ENCODE measurements at regions not wholly inside any gene's neighbourhood (a gene's known extent, or its start where the extent isn't known, plus 50 kb on each side); places are given as distances from the start of the nearest gene placed in this dataset.

GRCh38 chr15:35627696-35628095, 81.7 kb upstream of the DPH6 start:
- H3K9ac ChIP-seq (ENCODE audit: low read length), result no peak overlapping the region
- ATAC-seq (no peak), DNase-seq (ENCODE audit: low read depth, low spot score) (no peak)
- ChIA-PET CTCF (no interaction called here), RAD21 (ENCODE audit: low non-redundant PET in 1 of 2, low total read pairs in 2 of 2, uncharacterized antibody in 2 of 2, unreplicated experiment in 2 of 2) (no interaction called here), POLR2A (no interaction called here)
- H3K4me3 ChIP-seq (replicated peaks in 1 of 2; ENCODE audit: low read depth in 1 of 2, low read length in 2 of 2), result no peak overlapping the region
- BruUV-seq (replicated peaks), result no TSS peak
- intact Hi-C loops (cut with micrococcal nuclease), result no loop called here
- H3K9me2 ChIP-seq (ENCODE audit: insufficient read depth), result no peaks in the 10 kb centered on the region
- no peaks in the 10 kb centered on the region for H3K36me3 ChIP-seq (ENCODE audit: control insufficient read depth in 1 of 2, insufficient read depth in 2 of 2, low read length in 2 of 2)
- no peak overlapping the region for H2AFZ ChIP-seq (ENCODE audit: low read depth, low read length, poor library complexity, severe bottlenecking)
- no peaks in the 10 kb centered on the region for H3K9me3 ChIP-seq (ENCODE audit: control insufficient read depth in 1 of 2, insufficient read depth in 1 of 2, low read depth in 1 of 2, low read length in 2 of 2)
- no peaks in the 10 kb centered on the region for H3K27me3 ChIP-seq (ENCODE audit: insufficient read depth, low read length)
- H4K20me1 ChIP-seq (ENCODE audit: insufficient read depth), result no peaks in the 10 kb centered on the region
- no peaks in the 10 kb centered on the region for H3K79me2 ChIP-seq (ENCODE audit: insufficient read depth, low read length)
- no peaks in the 10 kb centered on the region for H3K4me1 ChIP-seq (ENCODE audit: control insufficient read depth in 1 of 2, insufficient read depth in 2 of 2, low read length in 2 of 2)
- no peak overlapping the region for H3K27ac ChIP-seq (ENCODE audit: low read depth, low read length)
- H3K4me2 ChIP-seq (ENCODE audit: low read length), result no peak overlapping the region
- TF ChIP-seq EZH2phosphoT487 (IDR thresholded peaks at IDR 0.05; ENCODE audit: borderline replicate concordance), result no peak

DNA sequence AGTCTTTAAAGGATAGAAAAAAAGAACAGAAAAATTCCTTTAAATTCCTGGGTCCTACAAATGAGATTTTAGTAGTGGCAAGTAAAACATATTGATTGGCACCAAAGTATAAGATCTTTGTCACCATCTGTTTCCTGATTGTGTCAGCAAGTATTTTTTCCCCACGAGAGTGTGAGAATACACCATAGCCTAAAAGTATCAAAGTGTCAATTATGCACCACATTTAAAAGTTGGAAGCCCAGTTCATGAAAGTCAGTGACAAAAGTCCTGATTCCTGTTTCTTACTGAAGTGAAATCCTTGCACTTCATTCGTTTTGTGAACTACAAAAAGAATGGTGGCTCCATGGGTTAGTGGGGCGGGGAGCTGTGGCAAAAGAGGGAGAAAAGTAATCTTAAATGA, 83.8 kb upstream of the DPH6 start:
- Histone ChIP-seq H3K4me2 (ENCODE audit: low read length) (no peak overlapping the region), H3K4me3 (replicated peaks in 1 of 2; ENCODE audit: low read depth in 1 of 2, low read length in 2 of 2) (no peak overlapping the region), H3K79me2 (ENCODE audit: insufficient read depth, low read length) (no peaks in the 10 kb centered on the region), H3K4me1 (ENCODE audit: control insufficient read depth in 1 of 2, insufficient read depth in 2 of 2, low read length in 2 of 2) (no peaks in the 10 kb centered on the region), H3K9me2 (ENCODE audit: insufficient read depth) (no peaks in the 10 kb centered on the region), H3K27me3 (ENCODE audit: insufficient read depth, low read length) (no peaks in the 10 kb centered on the region), H2AFZ (ENCODE audit: low read depth, low read length, poor library complexity, severe bottlenecking) (no peak overlapping the region), H3K27ac (ENCODE audit: low read depth, low read length) (no peak overlapping the region), H4K20me1 (ENCODE audit: insufficient read depth) (no peaks in the 10 kb centered on the region), H3K9ac (ENCODE audit: low read length) (no peak overlapping the region), H3K9me3 (ENCODE audit: control insufficient read depth in 1 of 2, insufficient read depth in 1 of 2, low read depth in 1 of 2, low read length in 2 of 2) (no peaks in the 10 kb centered on the region), H3K36me3 (ENCODE audit: control insufficient read depth in 1 of 2, insufficient read depth in 2 of 2, low read length in 2 of 2) (no peaks in the 10 kb centered on the region)
- ChIA-PET CTCF (no interaction called here), POLR2A (no interaction called here), RAD21 (ENCODE audit: low non-redundant PET in 1 of 2, low total read pairs in 2 of 2, uncharacterized antibody in 2 of 2, unreplicated experiment in 2 of 2) (no interaction called here)
- no TSS peak for BruUV-seq (replicated peaks)
- no peak for DNase-seq (ENCODE audit: low read depth, low spot score)
- intact Hi-C loops (cut with micrococcal nuclease), result no loop called here
- TF ChIP-seq CEBPB (IDR thresholded peaks at IDR 0.05; ENCODE audit: low read depth), result no peak
- no peak for TF ChIP-seq EGR1 (IDR thresholded peaks at IDR 0.05; ENCODE audit: low read depth)
- no peak for TF ChIP-seq ELF1 (IDR thresholded peaks at IDR 0.05; ENCODE audit: borderline replicate concordance, low read depth)
- TF ChIP-seq MAX (IDR thresholded peaks at IDR 0.05), result no peak
- no peak for TF ChIP-seq CBX3 (IDR thresholded peaks at IDR 0.05; ENCODE audit: low read depth)
- no peak for TF ChIP-seq POLR2AphosphoS5 (IDR thresholded peaks at IDR 0.05; ENCODE audit: low read depth, low read length)
- no peak for TF ChIP-seq ZNF274 (IDR thresholded peaks at IDR 0.05; ENCODE audit: low read depth, low read length)
- TF ChIP-seq JUND (IDR thresholded peaks at IDR 0.05), result no peak
- ATAC-seq, result no peak

All from HCT116 (cell line).